Kidney (tissue), 13 donors: ENCODE measurements at regions not wholly inside any gene's neighbourhood (a gene's known extent, or its start where the extent isn't known, plus 50 kb on each side); places are given as distances from the start of the nearest gene placed in this dataset.

Source experiments
- DNase-seq, 5 donors: peaks; one replicate each; pipeline ENCODE4 v3.0.0-alpha.2; 2013 to 2020
- FAIRE-seq: peaks from 2 replicates; lab custom pipeline; 2012; peaks lifted over from hg19 to GRCh38; lab: Jason Lieb, UNC
- H3K27ac ChIP-seq, 2 donors: one replicate each; pipeline ENCODE4 v1.7.0; 2013; ENCODE audit warnings: low read depth in 2 of 2, low read length in 2 of 2, inconsistent platforms in 1 of 2
- H3K27me3 ChIP-seq: one replicate; pipeline ENCODE4 v1.7.1; 2013; ENCODE audit warnings: low read length, inconsistent platforms; ENCODE audit not compliant: control insufficient read depth, insufficient read depth
- H3K36me3 ChIP-seq, 3 donors: one replicate each; pipeline versions ENCODE4 v1.7.0 to v1.7.1; 2013; ENCODE audit warnings: low read length in 3 of 3, control low read depth in 1 of 3, inconsistent platforms in 1 of 3; ENCODE audit not compliant: insufficient read depth in 3 of 3, control insufficient read depth in 2 of 3
- H3K4me1 ChIP-seq, 3 donors: one replicate each; pipeline versions ENCODE4 v1.7.0 to v1.7.1; 2013; ENCODE audit warnings: low read length in 3 of 3, inconsistent platforms in 1 of 3, low read depth in 1 of 3; ENCODE audit not compliant: control insufficient read depth in 2 of 3, insufficient read depth in 2 of 3
- H3K4me3 ChIP-seq, 3 donors: one replicate each; pipeline versions ENCODE4 v1.7.0 to v1.8.1; 2013; ENCODE audit warnings: low read length in 3 of 3, control low read depth in 1 of 3, inconsistent platforms in 1 of 3
- H3K9ac ChIP-seq, 3 donors: one replicate each; pipeline versions ENCODE4 v1.7.0 to v1.7.1; 2013; ENCODE audit warnings: low read length in 3 of 3, control low read depth in 1 of 3, inconsistent platforms in 1 of 3
- H3K9me3 ChIP-seq, 3 donors: one replicate each; pipeline versions ENCODE4 v1.7.0 to v1.7.1; 2013; ENCODE audit warnings: low read length in 3 of 3, control low read depth in 1 of 3, inconsistent platforms in 1 of 3; ENCODE audit not compliant: control insufficient read depth in 2 of 3, insufficient read depth in 1 of 3
- CTCF ChIP-seq: IDR thresholded peaks from 3 replicates; pipeline ENCODE4 v1.5.1; 2012; ENCODE audit warnings: mild to moderate bottlenecking, moderate library complexity, borderline replicate concordance; ENCODE audit not compliant: insufficient read depth; ENCODE audit errors: extremely low read depth
- intact Hi-C: fragments of 100-400 bp; cut with DNase I; formaldehyde crosslinking; loops from one replicate; pipeline ENCODE4 v1.11.1; 2022
- donor health status: control.
- donor health status: control.
- donor health status: control.
- donor health status: control.
- donor health status: control.
- donor health status: DM: yes; HTN: yes; CAD: no.
- donor health status: Normal renal cell carcinoma (clear cell type).

- Histone ChIP-seq H3K36me3 (no peaks in the 10 kb centered on the region), H3K4me3 (no peak overlapping the region), H3K27me3 (no peaks in the 10 kb centered on the region), H3K4me1 (no peaks in the 10 kb centered on the region), H3K9ac (no peak overlapping the region), H3K9me3 (no peaks in the 10 kb centered on the region), H3K27ac (no peak overlapping the region)
- no peak for FAIRE-seq
- TF ChIP-seq CTCF: no peak
- intact Hi-C loops: no loop called here
- no peak for DNase-seq
Observed at GRCh38 chr2:238971318-238972145, 123.6 kb downstream of the TWIST2 start.

- H3K9ac ChIP-seq: no peak overlapping the region
- H3K27ac ChIP-seq: no peak overlapping the region
- no peak for TF ChIP-seq CTCF
- H3K27me3 ChIP-seq: no peaks in the 10 kb centered on the region
- no peaks in the 10 kb centered on the region for H3K9me3 ChIP-seq
- H3K36me3 ChIP-seq: no peaks in the 10 kb centered on the region
- H3K4me3 ChIP-seq: no peak overlapping the region
- H3K4me1 ChIP-seq: no peaks in the 10 kb centered on the region
- no peak for DNase-seq
- intact Hi-C loops: no loop called here
- FAIRE-seq: no peak
Observed at GRCh38 chr2:238972146-238972445, 124.2 kb downstream of the TWIST2 start.

GRCh38 chr2:238973038-238973739 lies 125.3 kb downstream of the TWIST2 start:
- no peak overlapping the region for H3K4me3 ChIP-seq
- no peak overlapping the region for H3K9ac ChIP-seq
- H3K27me3 ChIP-seq: no peaks in the 10 kb centered on the region
- no peaks in the 10 kb centered on the region for H3K9me3 ChIP-seq
- no peak for FAIRE-seq
- no peaks in the 10 kb centered on the region for H3K4me1 ChIP-seq
- no peak overlapping the region for H3K27ac ChIP-seq
- intact Hi-C loops: no loop called here
- H3K36me3 ChIP-seq: no peaks in the 10 kb centered on the region
- TF ChIP-seq CTCF: no peak
- no peak for DNase-seq
